IMR-90 (cell line): ENCODE measurements at regions not wholly inside any gene's neighbourhood (a gene's known extent, or its start where the extent isn't known, plus 50 kb on each side); places are given as distances from the start of the nearest gene placed in this dataset.

Experiments
- ATAC-seq: fragments of 200-7000 bp; cut with Tn5 transposase; 2 replicates; pipeline ENCODE4 v1.9.1; 2020; ENCODE audit warnings: low read depth, mild to moderate bottlenecking, moderate library complexity
- BruUV-seq: library from RNA; stranded (reverse); fragments of 400-500 nt; replicated peaks from 2 replicates; lab custom pipeline; 2021; lab: Mats Ljungman, UMichigan
- CTCF ChIA-PET: fragments of 300-600 bp; formaldehyde crosslinking; extraction: SDS; loops from one replicate; lab custom pipeline; 2021; ENCODE audit warnings: antibody characterized with exemption; lab: Yijun Ruan, JAX
- POLR2A ChIA-PET: fragments of 300-600 bp; sonication (Branson Sonifier 250); formaldehyde crosslinking; loops from one replicate; lab custom pipeline; 2022; ENCODE audit warnings: antibody characterized with exemption; ENCODE audit not compliant: unreplicated experiment; lab: Charles Lee
- DNase-seq: peaks from one replicate; pipeline ENCODE4 v3.0.0; 2013
- H2AFZ ChIP-seq: replicated peaks from 2 replicates; pipeline ENCODE3; 2013; ENCODE audit warnings: low read length, mild to moderate bottlenecking; ENCODE audit not compliant: poor library complexity
- H2AK5ac ChIP-seq: 2 replicates; pipeline ENCODE4 v1.6.1; 2013; ENCODE audit warnings: low read depth, low read length, inconsistent platforms
- H2AK9ac ChIP-seq: replicated peaks from 2 replicates; pipeline ENCODE3; 2013; ENCODE audit warnings: mild to moderate bottlenecking, low read depth, low read length, moderate library complexity; ENCODE audit not compliant: poor library complexity
- H2BK120ac ChIP-seq: 2 replicates; pipeline ENCODE4 v1.6.1; 2013; ENCODE audit warnings: low read depth, low read length, inconsistent platforms
- H2BK15ac ChIP-seq: 3 replicates; pipeline ENCODE4 v1.6.1; 2013; ENCODE audit warnings: low read depth, low read length, inconsistent platforms
- H2BK20ac ChIP-seq: 2 replicates; pipeline ENCODE4 v1.6.1; 2013; ENCODE audit warnings: low read depth, mild to moderate bottlenecking, inconsistent platforms, low read length, moderate library complexity
- H2BK5ac ChIP-seq: 2 replicates; pipeline ENCODE4 v1.6.1; 2013; ENCODE audit warnings: mild to moderate bottlenecking, low read depth, low read length, inconsistent platforms; ENCODE audit not compliant: poor library complexity, severe bottlenecking
- H3K14ac ChIP-seq: replicated peaks from 2 replicates; pipeline ENCODE4 v1.6.1; 2013; ENCODE audit warnings: low read depth, low read length, inconsistent platforms
- H3K18ac ChIP-seq: 2 replicates; pipeline ENCODE4 v1.6.1; 2013; ENCODE audit warnings: low read depth, low read length, control low read depth
- H3K23ac ChIP-seq: 2 replicates; pipeline ENCODE4 v1.6.1; 2013; ENCODE audit warnings: low read depth, low read length, inconsistent platforms
- H3K27ac ChIP-seq: 2 replicates; pipeline ENCODE4 v1.5.1; 2013; ENCODE audit warnings: mild to moderate bottlenecking, control low read depth, low read length; ENCODE audit not compliant: insufficient read depth
- H3K27me3 ChIP-seq: 2 replicates; pipeline ENCODE4 v1.6.1; 2013; ENCODE audit warnings: low read length; ENCODE audit not compliant: control insufficient read depth, insufficient read depth
- H3K36me3 ChIP-seq: 2 replicates; pipeline ENCODE4 v1.6.1; 2013; ENCODE audit warnings: low read length, mixed read lengths; ENCODE audit not compliant: control insufficient read depth, insufficient read depth
- H3K4ac ChIP-seq: 2 replicates; pipeline ENCODE4 v1.6.1; 2013; ENCODE audit warnings: low read depth, low read length, inconsistent platforms
- H3K4me1 ChIP-seq: 2 replicates; pipeline ENCODE4 v1.6.1; 2013; ENCODE audit warnings: low read length, mixed read lengths; ENCODE audit not compliant: control insufficient read depth, insufficient read depth
- H3K4me2 ChIP-seq: 2 replicates; pipeline ENCODE4 v1.6.1; 2013; ENCODE audit warnings: low read depth, mild to moderate bottlenecking, control low read depth, low read length, moderate library complexity
- H3K4me3 ChIP-seq: 2 replicates; pipeline ENCODE4 v1.5.1; 2013; ENCODE audit warnings: low read depth, mild to moderate bottlenecking, control low read depth, low read length, moderate library complexity; ENCODE audit not compliant: insufficient read depth
- H3K56ac ChIP-seq: 2 replicates; pipeline ENCODE4 v1.6.1; 2013; ENCODE audit warnings: low read length, inconsistent platforms; ENCODE audit not compliant: insufficient read depth; ENCODE audit errors: extremely low read depth
- H3K79me1 ChIP-seq, 2 experiments: 2 replicates each; pipeline ENCODE4 v1.6.1; 2013; ENCODE audit warnings: low read length in 2 of 2, inconsistent platforms in 1 of 2, low read depth in 1 of 2
- H3K9ac ChIP-seq: 2 replicates; pipeline ENCODE4 v1.6.1; 2013; ENCODE audit warnings: low read depth, low read length, control low read depth
- H3K9me1 ChIP-seq: 2 replicates; pipeline ENCODE4 v1.6.1; 2013; ENCODE audit warnings: low read length, inconsistent platforms; ENCODE audit not compliant: insufficient read depth
- H3K9me3 ChIP-seq: 2 replicates; pipeline ENCODE4 v1.6.1; 2013; ENCODE audit warnings: low read length; ENCODE audit not compliant: control insufficient read depth, insufficient read depth
- H4K20me1 ChIP-seq: 2 replicates; pipeline ENCODE4 v1.6.1; 2013; ENCODE audit warnings: low read length, inconsistent platforms; ENCODE audit not compliant: insufficient read depth
- H4K5ac ChIP-seq: 2 replicates; pipeline ENCODE4 v1.6.1; 2013; ENCODE audit warnings: mild to moderate bottlenecking, low read depth, low read length, control low read depth
- H4K8ac ChIP-seq, 2 experiments: 2 replicates each; pipeline ENCODE4 v1.6.1; 2013; ENCODE audit warnings: low read depth in 2 of 2, low read length in 2 of 2, control low read depth in 1 of 2, inconsistent platforms in 1 of 2
- H4K91ac ChIP-seq: 2 replicates; pipeline ENCODE4 v1.6.1; 2013; ENCODE audit warnings: low read depth, low read length, inconsistent platforms; ENCODE audit not compliant: insufficient read depth
- BHLHE40 ChIP-seq: fragments of 150-350 bp; IDR thresholded peaks from 2 replicates; pipeline ENCODE4 v1.6.1; 2016; ENCODE audit warnings: mild to moderate bottlenecking, low read depth, low read length
- CEBPB ChIP-seq: IDR thresholded peaks from 2 replicates; pipeline ENCODE4 v1.6.1; 2012; ENCODE audit warnings: low read depth, low read length, improper control_type of control experiment
- CTCF ChIP-seq: conservative IDR thresholded peaks from 2 replicates; pipeline ENCODE4 v1.5.1; 2012; ENCODE audit warnings: mild to moderate bottlenecking, low read depth, low read length, improper control_type of control experiment
- NFE2L2 ChIP-seq: fragments of 150-350 bp; IDR thresholded peaks from 2 replicates; pipeline ENCODE4 v1.6.1; 2016; ENCODE audit warnings: low read depth, mild to moderate bottlenecking, low read length
- POLR2A ChIP-seq: IDR thresholded peaks from 2 replicates; pipeline ENCODE4 v1.6.1; 2012; ENCODE audit warnings: mild to moderate bottlenecking, low read depth, low read length
- RAD21 ChIP-seq: IDR thresholded peaks from 2 replicates; pipeline ENCODE4 v1.6.1; 2012; ENCODE audit warnings: low read length, improper control_type of control experiment
- RFX5 ChIP-seq: IDR thresholded peaks from 2 replicates; pipeline ENCODE4 v1.8.0; 2012; ENCODE audit warnings: low read depth, mild to moderate bottlenecking, low read length, moderate library complexity
- USF2 ChIP-seq: fragments of 150-350 bp; IDR thresholded peaks from 2 replicates; pipeline ENCODE4 v1.6.1; 2017; ENCODE audit warnings: mild to moderate bottlenecking, antibody characterized with exemption, low read length, low read depth
- WGBS, 2 experiments: methylation state at CpG; one replicate each; pipeline versions ENCODE4 v1.1.5 to v1.1.7; 2013; ENCODE audit warnings: missing lambda C conversion rate in 2 of 2; ENCODE audit not compliant: insufficient read length in 1 of 2; ENCODE audit errors: extremely low coverage in 2 of 2; 5-methylcytosine and 5-hydroxymethylcytosine counted together
- dilution Hi-C: fragments of 300-500 bp; cut with HindIII; formaldehyde crosslinking; loops from one replicate; pipeline ENCODE4 v1.14.3; 2018; ENCODE audit warnings: low sequenced_read_pairs; ENCODE audit not compliant: unreplicated experiment
- in situ Hi-C: fragments of 300-500 bp; cut with MboI; formaldehyde crosslinking; loops from 3 replicates; pipeline ENCODE4 v1.14.3; 2019; ENCODE audit warnings: low sequenced_read_pairs, inconsistent platforms, mixed read lengths
- intact Hi-C: fragments of 100-400 bp; cut with micrococcal nuclease; formaldehyde crosslinking; loops from 2 replicates; pipeline ENCODE4 v1.10.0; 2022

GRCh38 chr10:55629793-55630490 lies 731.1 kb downstream of the ZWINT start:
- H3K9ac ChIP-seq, result no peak overlapping the region
- no peak overlapping the region for H3K23ac ChIP-seq
- no peak overlapping the region for H3K27ac ChIP-seq
- no CpG with 5 or more reads among the region's 21 CpGs for WGBS, 2 experiments
- DNase-seq (peak; percentile 4), ATAC-seq (no peak)
- H3K4ac ChIP-seq, result no peak overlapping the region
- ChIA-PET POLR2A (no interaction called here), CTCF (no interaction called here)
- H3K4me3 ChIP-seq, result no peak overlapping the region
- no peaks in the 10 kb centered on the region for H3K4me1 ChIP-seq
- TF ChIP-seq USF2, result no peak
- TF ChIP-seq NFE2L2, result no peak
- no peak for TF ChIP-seq RFX5
- no peak for TF ChIP-seq POLR2A
- TF ChIP-seq CEBPB, result no peak
- TF ChIP-seq BHLHE40, result no peak
- no peak for TF ChIP-seq RAD21
- peak; percentile 27 for TF ChIP-seq CTCF
- no peak overlapping the region for H4K8ac ChIP-seq
- no peak overlapping the region for H2BK120ac ChIP-seq
- H3K18ac ChIP-seq, result no peak overlapping the region
- no peak overlapping the region for H2BK15ac ChIP-seq
- dilution Hi-C loops, result no loop called here
- no peak overlapping the region for H2AFZ ChIP-seq
- H2BK20ac ChIP-seq, result no peak overlapping the region
- no peaks in the 10 kb centered on the region for H4K20me1 ChIP-seq
- no peaks in the 10 kb centered on the region for H3K9me1 ChIP-seq
- no peak overlapping the region for H2BK5ac ChIP-seq
- H3K79me1 ChIP-seq, result no peaks in the 10 kb centered on the region
- no peak overlapping the region for H2AK9ac ChIP-seq
- in situ Hi-C loops, result no loop called here
- H3K27me3 ChIP-seq, result no peaks in the 10 kb centered on the region; the same call in 1 of the 2 replicates
- intact Hi-C loops, result no loop called here
- H4K5ac ChIP-seq, result no peak overlapping the region
- H3K36me3 ChIP-seq, result no peaks in the 10 kb centered on the region
- H3K56ac ChIP-seq, result no peak overlapping the region
- no peak overlapping the region for H2AK5ac ChIP-seq
- no peak overlapping the region for H4K91ac ChIP-seq
- BruUV-seq, result no TSS peak
- H3K9me3 ChIP-seq, result no peaks in the 10 kb centered on the region; the same call in 1 of the 2 replicates
- no peak overlapping the region for H3K14ac ChIP-seq
- no peak overlapping the region for H3K4me2 ChIP-seq
